NCI-H345 treated with DMSO at 0.1 percent for 48 hours (cell line): ENCODE measurements at regions not wholly inside any gene's neighbourhood (a gene's known extent, or its start where the extent isn't known, plus 50 kb on each side); places are given as distances from the start of the nearest gene placed in this dataset.
"Not testable (repeated sequence)": the region's sequence is repeated elsewhere in the genome, so short reads cannot be mapped to it uniquely, and the experiment has no call there.

Experiments used
- DNase-seq: peaks from one replicate; lab custom pipeline; 2025; ENCODE audit not compliant: unreplicated experiment; lab: John Stamatoyannopoulos, UW

- no peak for DNase-seq
Measured at GRCh38 chr6:101013612-101014195, 132.6 kb upstream of the ASCC3 start.

DNA sequence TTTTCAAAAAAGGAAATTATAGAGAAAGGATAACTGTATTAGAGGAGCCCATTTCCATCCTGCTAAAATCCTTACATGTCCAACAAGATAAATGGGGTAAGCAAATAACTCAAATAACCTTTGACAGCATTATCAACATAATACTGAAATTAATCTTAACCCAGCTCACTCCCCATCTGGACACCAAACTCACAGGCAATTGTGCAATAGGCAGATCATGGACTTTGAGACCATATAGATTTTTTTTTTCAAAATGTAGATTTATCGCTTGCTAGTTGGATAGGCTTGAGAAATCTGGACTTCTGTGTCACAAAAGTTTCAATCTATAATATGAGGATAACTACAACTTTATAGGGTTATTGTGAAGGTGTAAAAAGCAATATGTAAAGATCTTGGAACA lies 134.4 kb upstream of the ASCC3 start:
- DNase-seq, result no peak

- DNase-seq, result no peak
Measured at GRCh38 chr6:101016163-101016562, 135.0 kb upstream of the ASCC3 start.

GRCh38 chr6:101018157-101018556 lies 137.0 kb upstream of the ASCC3 start:
- DNase-seq, result no peak

- no peak for DNase-seq
Measured at GRCh38 chr6:101021504-101021903, 140.4 kb upstream of the ASCC3 start.

DNA sequence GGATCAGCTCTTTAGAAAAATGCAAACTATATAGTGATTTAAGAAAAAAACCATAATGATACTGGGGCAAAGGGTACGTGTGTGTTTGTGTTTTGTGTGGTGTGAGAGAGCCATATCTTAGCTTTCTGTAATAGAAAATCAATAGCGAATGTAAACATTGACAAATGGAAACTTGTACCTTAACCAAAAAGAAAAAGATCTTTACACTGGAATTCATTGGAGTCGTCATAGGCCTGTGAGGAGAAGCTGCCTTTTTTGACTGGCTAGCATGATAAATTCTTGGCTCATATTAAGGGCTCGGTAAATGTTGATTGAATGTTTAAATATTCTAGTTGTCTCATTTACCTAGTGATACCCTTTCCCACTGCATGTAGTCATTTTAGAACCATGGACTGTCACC lies 161.8 kb upstream of the ASCC3 start:
- DNase-seq, result no peak

DNA sequence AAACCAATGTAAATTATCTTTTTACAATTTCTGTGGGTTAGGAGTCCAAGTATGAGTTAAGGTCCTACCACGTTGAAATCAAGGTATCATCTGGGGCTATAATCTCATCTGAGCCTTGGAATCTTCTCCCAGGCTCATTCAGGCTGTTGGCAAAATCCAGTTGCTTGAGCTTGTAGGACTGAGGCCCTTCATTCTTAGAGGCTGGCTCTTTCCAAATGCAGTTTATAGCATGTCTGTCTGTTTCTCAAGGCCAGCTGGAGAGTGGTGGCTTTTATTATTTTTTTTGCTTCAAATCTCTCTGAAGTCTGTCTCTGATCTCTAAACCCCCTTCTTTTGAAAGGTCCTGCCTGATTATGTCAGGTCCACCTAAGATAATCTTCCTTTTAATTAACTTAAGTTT lies 177.2 kb upstream of the ASCC3 start:
- DNase-seq, result no peak

GRCh38 chr6:101066481-101066880 lies 185.4 kb upstream of the ASCC3 start:
- no peak for DNase-seq

DNA sequence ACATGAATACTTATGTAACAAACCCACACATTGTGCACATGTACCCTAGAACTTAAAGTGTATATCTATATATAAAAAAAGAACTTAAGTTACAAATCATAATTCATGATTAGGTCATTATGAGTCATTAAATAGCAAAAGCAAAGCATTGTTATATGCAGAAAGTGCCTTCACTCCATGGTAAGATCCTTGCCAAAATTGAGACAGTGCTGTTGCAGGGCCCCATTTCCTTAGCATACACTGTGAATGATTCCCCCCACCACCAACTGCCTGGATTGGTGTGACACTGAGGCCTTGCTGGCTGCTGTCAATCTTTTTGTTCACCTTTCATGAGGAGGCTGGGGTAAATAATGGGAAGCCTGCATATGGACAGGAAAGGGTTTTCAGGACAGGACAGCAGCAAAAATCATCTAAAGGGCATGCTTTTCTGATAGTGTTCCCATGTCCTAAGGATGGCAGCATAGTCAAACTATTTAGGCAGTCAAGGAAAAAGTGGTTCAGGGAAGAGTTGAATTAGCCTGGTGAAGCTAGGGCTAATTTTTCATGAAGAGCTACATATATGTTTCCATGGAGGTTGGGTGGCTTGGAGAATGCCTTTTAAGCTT lies 188.2 kb upstream of the ASCC3 start:
- DNase-seq, result no peak

GRCh38 chr6:101070044-101070608 lies 189.0 kb upstream of the ASCC3 start:
- no peak for DNase-seq

- no peak for DNase-seq
Measured at GRCh38 chr6:101077344-101077743, 196.2 kb upstream of the ASCC3 start.

DNA sequence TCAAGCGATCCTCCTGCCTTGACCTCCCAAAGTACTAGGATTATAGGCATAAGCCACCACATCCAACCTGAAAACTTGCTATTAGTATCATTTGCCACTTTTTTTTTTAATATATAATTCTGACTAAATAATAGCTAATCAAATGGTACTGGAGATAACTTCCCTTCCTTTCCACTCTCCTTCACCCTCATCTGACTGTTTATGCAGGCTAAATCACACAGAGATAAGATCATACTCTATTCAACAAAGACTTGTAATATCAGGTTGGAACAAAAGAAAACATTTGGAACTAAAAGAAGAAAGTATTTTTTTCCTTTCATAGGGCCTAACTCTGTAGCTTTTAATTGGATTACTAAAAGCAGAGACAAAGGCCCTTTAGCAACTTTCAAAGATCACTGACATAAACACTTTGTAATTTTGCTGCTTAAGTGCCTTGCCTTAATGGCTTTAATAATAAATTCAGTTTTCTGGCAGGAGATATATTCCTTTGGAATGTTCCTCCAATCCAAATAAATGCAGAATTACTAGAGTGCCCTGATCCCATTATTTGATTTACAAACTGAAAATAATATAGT lies 198.7 kb upstream of the ASCC3 start:
- no peak for DNase-seq

- DNase-seq, result no peak
Measured at GRCh38 chr6:101080597-101080996, 199.5 kb upstream of the ASCC3 start.

GRCh38 chr6:101083533-101084175 lies 202.5 kb upstream of the ASCC3 start:
- DNase-seq, result no peak

DNA sequence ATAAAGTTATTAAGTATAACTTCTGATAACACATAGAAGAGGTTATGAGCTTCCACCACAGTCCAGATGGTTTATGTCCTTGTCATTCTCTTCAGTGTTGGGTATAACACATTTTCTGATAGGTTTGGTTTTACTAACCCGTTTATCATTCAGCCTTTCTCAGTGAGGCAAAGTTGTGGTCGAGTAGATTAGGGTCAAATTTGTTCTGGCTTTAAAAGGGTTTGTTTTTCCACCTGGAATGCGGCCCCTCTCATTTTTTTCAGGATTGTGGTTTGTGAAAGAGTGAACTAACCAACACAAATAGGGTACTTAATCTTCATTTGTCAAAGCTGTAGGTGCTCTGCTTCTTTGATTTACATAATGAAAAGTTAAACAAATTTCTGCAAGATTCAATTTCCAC lies 204.2 kb upstream of the ASCC3 start:
- DNase-seq, result no peak

DNA sequence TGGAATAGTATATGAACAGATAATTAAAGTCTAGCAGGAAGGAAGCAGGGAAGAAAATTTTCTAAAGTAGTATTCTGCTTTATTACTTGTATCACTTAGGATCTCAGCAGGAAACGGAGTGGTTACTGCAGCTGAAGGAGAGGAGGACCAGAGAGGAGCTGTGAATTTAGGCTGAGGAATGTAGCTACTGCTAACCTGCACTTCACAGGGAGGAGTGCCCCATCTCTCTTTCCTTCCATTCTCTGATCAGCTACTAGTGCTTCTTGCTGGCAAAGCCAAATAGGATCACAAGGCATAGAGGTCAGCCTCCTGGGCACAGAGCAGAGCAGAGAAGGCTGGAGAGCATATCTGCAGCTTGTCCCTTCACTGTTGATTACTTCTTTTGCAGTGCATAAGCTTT lies 205.3 kb upstream of the ASCC3 start:
- DNase-seq, result no peak

GRCh38 chr6:101088594-101088993 lies 207.5 kb upstream of the ASCC3 start:
- no peak for DNase-seq

- DNase-seq, result no peak
Measured at GRCh38 chr6:101089640-101090039, 208.5 kb upstream of the ASCC3 start.

DNA sequence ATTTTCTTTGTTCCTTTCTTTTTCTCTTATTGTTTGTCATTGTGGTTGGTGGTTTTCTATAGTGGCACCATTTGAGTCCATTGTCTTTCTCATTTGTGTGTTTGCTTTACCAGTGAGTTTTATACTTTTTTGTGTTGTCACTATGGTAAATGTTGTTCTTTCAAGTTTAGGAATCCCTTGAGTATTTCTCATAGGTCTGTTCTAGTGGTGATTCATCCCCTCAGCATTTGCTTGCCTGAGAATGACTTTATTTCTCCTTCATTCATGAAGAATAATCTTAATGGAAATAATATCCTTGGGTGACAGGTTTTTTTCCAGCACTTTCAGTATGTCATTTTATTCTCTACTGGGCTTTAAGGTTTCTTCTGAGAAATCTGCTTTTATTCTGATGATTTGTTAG lies 209.2 kb upstream of the ASCC3 start:
- no peak for DNase-seq

DNA sequence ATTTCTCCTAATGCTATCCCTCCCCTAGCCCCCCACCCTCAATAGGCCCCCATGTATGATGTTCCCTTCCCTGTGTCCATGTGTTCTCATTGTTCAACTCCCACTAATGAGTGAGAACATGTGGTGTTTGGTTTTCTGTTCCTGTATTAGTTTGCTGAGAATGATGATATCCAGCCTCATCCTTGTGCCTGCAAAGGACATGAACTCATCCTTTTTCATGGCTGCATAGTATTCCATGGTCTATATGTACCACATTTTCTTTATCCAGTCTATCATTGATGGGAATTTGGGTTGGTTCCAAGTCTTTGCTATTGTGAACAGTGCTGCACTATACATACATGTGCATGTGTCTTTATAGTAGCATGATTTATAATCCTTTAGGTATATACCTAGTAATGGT lies 217.5 kb upstream of the ASCC3 start:
- not testable (repeated sequence) for DNase-seq

DNA sequence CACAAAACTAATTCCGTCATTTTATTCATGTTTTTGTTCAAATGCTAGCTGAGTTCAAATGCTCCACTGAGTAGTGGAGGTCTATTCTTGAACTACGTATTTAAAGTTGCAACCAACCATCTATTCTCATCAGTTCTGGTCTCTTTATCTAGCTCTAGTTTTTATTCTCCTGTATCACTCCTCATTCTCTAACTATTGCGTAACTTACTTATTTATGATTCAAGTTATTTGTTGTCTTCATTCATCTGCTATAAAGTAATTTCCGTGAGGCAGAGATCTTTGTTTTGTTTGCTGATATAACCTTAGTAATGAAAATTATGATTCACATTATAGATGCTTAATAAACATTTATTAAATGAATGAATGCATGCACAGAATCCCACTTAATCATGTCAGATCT lies 221.6 kb upstream of the ASCC3 start:
- no peak for DNase-seq

GRCh38 chr6:101108286-101108685 lies 227.2 kb upstream of the ASCC3 start:
- DNase-seq, result no peak
